GM21447 (cell line): ENCODE measurements at regions not wholly inside any gene's neighbourhood (a gene's known extent, or its start where the extent isn't known, plus 50 kb on each side); places are given as distances from the start of the nearest gene placed in this dataset.

Experiments used
- ATAC-seq: cut with Tn5 transposase; IDR thresholded peaks from one replicate; pipeline ENCODE4 v1.9.1; 2021; ENCODE audit not compliant: unreplicated experiment

DNA sequence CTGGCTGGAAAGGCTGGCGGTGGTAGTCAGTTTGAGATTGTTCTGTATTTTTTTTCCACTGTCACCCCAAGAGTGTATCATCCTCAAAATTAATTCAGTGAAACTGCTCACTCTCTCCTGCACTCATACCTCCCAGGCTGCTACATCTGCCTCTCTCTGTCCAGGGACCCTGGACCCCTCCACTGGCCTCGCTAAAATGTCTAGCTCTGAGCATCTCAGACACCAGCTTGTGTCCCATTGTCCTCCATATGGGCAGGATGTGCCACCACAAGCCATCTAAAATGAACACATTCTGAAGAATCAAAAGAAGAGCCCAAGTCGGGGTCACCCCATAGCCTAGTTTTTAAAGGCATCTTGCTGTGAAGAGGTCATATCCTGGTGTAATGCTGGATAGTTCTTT, 345.5 kb upstream of the TSHZ3 start:
- ATAC-seq, result no peak

- no peak for ATAC-seq
Observed at GRCh38 chr19:31699421-31699820, 350.2 kb upstream of the TSHZ3 start.

GRCh38 chr19:31701146-31701545, 351.9 kb upstream of the TSHZ3 start:
- no peak for ATAC-seq

GRCh38 chr19:31705656-31706055, 356.4 kb upstream of the TSHZ3 start:
- ATAC-seq, result no peak

GRCh38 chr19:31706131-31706530, 356.9 kb upstream of the TSHZ3 start:
- no peak for ATAC-seq

GRCh38 chr19:31706691-31707620, 357.7 kb upstream of the TSHZ3 start:
- no peak for ATAC-seq

- ATAC-seq, result no peak
Observed at GRCh38 chr19:31708520-31708919, 359.3 kb upstream of the TSHZ3 start.

- no peak for ATAC-seq
Observed at GRCh38 chr19:31709476-31709875, 360.2 kb upstream of the TSHZ3 start.

DNA sequence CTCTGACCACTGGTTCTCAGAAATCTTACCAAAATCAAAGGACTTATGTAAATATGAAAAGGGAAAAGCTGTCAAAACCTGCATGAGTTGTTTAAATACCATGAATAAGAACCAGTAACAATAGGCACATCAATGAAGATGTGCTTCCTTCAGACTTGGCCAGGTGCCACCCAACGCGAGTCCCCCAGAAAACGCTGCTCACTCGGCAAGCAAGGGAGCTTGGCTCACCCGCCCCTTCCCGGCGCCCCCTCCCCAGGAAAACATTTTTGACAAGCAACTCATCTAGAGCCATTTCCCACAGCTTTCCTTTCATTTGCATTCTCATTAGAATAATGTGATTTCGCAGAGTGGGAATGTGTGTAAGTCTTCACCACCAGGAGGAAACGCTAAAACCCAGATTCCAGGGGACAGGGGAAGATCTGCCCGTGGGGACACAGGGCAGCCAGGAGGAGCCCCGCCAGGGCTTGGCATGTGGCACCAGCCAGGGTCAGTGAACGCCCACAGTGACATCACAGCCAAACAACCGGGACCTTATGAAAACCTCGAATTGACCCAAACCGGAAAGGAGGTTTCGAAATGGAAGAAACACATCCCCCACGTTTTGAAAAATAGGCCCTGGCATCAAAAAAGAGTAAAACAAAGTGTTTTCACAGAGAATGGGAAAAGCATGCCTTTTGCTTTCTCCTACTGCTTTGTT, 366.2 kb upstream of the TSHZ3 start:
- no peak for ATAC-seq

GRCh38 chr19:31716826-31717225, 367.6 kb upstream of the TSHZ3 start:
- no peak for ATAC-seq

- no peak for ATAC-seq
Observed at GRCh38 chr19:31717269-31717923, 368.2 kb upstream of the TSHZ3 start.

DNA sequence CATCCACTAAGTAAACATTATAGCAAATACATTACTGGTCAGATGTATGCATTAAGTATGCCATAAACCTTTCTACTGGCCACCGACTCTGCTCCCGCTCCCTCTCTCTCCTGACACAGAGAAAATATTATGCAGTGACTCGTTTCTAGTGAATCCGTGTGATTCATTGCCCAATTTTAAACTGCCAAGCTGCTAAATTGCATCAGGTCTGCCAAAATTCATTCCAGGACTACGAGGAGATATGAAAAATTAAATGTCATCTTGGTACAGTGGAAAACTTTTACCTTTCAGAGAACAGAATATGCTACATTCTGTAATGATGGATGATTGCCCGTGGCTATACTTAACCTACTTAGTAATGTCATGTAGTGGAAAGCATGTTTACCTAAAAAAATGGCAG, 368.8 kb upstream of the TSHZ3 start:
- no peak for ATAC-seq

- ATAC-seq, result no peak
Observed at GRCh38 chr19:31718898-31719297, 369.7 kb upstream of the TSHZ3 start.

DNA sequence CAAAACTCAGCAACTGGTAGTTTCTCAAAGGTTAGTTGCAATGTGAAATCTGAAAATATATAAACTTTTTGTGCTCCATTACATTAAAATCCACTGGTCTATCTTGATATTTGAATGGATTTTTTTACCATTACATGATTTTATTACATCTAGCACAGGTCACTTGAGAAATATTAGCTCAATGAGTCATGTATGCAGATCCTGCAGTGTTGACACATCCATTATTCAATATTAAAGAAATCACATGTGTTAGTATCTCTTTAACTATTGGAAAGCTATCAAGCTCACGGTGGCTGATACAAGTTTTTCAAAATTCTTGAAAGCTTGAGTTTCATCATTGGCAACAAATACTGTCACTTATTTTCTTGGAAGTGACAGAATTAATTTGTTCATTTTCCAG, 373.9 kb upstream of the TSHZ3 start:
- ATAC-seq, result no peak

DNA sequence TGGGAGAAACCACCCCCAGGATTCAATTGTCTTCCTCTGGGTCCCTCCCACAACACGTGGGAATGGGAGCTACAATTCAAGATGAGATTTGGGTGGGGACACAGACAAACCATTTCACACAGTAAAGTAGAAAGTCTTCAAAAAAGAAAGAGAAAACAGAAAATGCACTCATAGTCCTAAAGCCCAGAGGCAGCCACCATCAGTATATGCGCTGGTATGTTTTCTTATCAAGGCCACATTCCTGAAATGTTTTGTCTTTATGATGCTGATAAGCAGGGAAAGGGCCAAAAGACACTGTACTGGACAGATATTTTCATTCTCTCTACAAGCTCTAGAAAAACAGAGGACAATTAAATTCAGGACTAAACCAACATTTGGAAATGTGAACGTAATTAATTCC, 375.8 kb upstream of the TSHZ3 start:
- ATAC-seq, result no peak

- no peak for ATAC-seq
Observed at GRCh38 chr19:31727536-31727935, 378.3 kb upstream of the TSHZ3 start.

- no peak for ATAC-seq
Observed at GRCh38 chr19:31730270-31730669, 381.0 kb upstream of the TSHZ3 start.

- ATAC-seq, result no peak
Observed at GRCh38 chr19:31733591-31733990, 384.4 kb upstream of the TSHZ3 start.

DNA sequence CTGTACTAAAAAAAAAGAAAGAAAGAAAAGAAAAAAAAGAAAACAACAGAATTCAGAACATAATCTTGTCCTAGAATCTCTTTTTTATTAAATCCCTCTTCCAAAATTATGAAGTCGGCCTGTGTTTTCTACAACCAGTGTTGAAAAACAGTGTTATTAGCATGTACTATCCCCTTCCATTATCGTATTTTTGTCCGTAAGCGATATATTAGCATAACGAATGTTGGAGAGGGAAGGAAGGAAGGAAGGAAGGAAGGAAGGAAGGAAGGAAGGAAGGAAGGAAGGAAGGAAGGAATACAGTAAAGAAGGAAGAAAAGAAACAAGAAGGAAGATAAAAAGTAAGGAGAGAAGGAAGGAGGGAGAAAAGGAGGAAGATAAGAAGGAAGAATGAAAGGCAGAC, 393.0 kb upstream of the TSHZ3 start:
- ATAC-seq, result no peak

GRCh38 chr19:31745731-31746130, 396.5 kb upstream of the TSHZ3 start:
- no peak for ATAC-seq

DNA sequence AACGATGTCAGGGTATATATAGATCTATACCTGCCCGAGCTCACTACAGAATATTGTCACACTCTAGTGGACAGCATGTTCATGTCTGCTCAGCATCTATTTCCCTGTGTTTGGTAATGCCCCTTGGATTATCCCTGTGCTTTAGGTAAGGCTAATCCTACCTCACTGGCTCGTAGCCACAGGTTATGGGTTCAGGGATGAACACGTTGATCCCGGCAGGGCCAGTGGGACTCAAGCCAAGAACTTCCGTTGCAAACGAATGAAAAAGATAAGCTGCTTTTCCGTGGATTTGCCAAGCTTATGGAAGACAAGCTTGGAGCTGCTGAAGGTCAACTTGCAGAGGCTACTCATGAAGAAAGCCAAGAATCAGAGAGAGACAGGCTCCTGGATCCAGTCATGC, 400.0 kb upstream of the TSHZ3 start:
- no peak for ATAC-seq

DNA sequence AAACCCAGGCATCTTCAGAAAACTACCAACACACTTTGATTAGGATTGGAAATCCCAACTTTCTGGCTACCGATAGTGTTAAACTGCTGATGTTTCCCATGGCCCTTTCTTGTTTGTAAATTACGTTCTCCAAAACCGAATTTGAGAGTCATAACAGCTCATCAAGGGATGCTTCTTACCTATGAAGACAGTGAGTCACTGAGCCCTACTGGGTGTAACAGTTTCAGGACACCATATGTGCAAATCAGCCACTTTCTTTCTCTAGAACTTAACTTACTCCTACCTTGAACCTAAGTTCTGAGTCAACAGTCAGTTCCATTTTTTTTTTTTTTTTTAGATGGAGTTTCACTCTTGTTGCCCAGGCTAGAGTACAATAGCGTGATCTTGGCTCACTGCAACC, 410.1 kb upstream of the TSHZ3 start:
- no peak for ATAC-seq
